HS-5 (cell line): ENCODE measurements at regions not wholly inside any gene's neighbourhood (a gene's known extent, or its start where the extent isn't known, plus 50 kb on each side); places are given as distances from the start of the nearest gene placed in this dataset.
"Not testable (repeated sequence)": the region's sequence is repeated elsewhere in the genome, so short reads cannot be mapped to it uniquely, and the experiment has no call there.

ENCODE experiments used
- DNase-seq: peaks from one replicate; pipeline ENCODE4 v3.0.0-alpha.2; 2012; ENCODE audit warnings: low read depth

- no peak for DNase-seq
Measured at GRCh38 chr3:170651260-170651845, 65.5 kb upstream of the SLC7A14 start.

DNA sequence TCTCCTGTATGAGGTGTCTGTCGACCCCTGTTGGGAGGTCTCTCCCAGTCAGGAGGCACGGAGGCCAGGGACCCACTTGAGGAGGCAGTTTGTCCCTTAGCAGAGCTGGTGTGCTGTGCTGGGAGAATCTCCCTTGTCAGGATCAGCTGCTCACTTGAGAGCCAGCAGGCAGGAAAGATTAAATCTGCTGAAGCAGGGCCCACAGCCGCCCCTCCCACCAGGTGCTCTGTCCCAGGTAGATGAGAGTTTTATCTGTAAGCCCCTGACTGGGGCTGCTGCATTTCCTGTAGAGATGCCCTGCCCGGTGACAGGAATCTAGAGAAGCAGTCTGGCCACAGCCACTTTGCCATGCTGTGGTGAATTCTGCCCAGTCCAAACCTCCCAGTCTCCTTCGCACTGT is 64.7 kb upstream of the SLC7A14 start:
- not testable (repeated sequence) for DNase-seq

DNA sequence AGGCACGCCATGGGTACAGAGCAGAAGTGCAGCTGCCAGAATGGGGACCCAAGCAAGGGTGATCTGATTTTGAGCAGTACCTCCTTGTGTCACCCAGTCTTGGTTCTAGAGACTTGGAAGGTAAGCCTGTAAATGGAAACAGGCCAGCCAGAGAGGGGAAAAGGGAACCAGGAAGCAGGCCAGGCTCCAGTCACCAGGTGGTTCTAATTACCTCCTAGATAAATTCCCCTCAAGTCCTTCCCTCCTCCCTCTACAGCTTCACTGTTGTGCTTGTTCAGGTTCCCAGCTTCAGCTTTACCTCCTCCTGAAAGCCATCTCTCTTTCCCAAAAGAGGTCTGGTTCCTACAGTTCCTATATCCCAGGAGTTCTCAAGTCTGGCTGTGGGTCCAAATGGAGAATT is 58.8 kb upstream of the SLC7A14 start:
- no peak for DNase-seq

GRCh38 chr3:170643831-170644230 is 58.0 kb upstream of the SLC7A14 start:
- DNase-seq, result no peak

DNA sequence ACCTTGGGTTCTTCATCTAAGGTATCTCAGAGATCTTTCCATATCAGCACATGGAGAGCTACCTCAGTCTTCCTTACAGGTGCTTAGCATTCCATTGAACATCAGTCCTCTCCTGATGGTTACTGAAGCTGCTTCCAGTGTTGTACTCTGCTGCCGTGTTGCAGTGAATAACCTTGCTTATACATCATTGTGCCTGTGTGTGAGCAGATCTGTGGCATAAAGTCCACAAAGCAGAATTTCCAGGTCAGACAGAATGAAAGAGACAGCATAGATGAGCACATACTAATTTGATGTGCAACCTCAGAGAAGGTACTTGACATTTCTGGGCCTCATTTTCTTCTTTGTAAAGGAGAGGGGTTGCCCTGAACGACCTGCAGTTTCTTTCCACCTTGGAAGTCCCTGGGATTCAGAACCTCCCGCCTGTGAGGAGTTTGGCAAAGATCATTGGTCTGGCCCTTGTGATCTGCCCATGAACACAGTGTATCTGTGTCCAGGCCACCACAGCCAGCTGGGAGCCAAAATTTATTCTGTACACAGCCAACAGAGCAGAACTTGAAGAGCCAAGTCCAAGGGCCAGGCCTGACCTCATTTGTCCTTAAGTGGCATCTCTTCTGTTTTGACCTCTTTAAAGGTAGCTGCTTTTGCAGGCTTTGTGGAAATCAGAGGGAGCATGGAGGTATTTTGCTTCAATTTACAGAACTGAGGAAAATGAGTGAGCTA is 57.2 kb upstream of the SLC7A14 start:
- DNase-seq, result no peak

- no peak for DNase-seq
Measured at GRCh38 chr3:170641510-170642236, 55.8 kb upstream of the SLC7A14 start.

- no peak for DNase-seq
Measured at GRCh38 chr3:170640737-170641171, 54.9 kb upstream of the SLC7A14 start.

DNA sequence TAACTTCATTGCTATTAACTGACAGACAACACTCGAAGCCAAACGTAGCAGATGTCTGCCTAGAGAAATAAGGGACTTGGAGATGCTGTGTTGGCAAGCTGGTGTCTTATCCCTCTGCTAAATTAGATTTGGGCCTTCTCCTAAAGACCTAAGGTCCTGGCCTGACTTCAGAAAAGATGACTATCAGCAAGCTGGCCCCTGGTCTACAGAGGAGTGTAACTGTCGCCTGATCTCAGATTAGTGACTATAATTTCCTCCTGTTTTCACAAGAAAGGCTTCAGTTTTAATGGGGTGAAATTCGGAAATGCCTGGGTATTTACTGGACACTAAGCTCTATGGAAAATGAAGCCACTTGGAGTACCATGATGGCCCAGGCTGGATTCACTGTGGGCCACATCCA is 53.1 kb upstream of the SLC7A14 start:
- no peak for DNase-seq

- DNase-seq, result no peak
Measured at GRCh38 chr3:170637306-170637705, 51.4 kb upstream of the SLC7A14 start.

GRCh38 chr3:170636400-170636973 is 50.6 kb upstream of the SLC7A14 start:
- no peak for DNase-seq
